Tibial nerve (tissue), 4 donors: ENCODE measurements at regions not wholly inside any gene's neighbourhood (a gene's known extent, or its start where the extent isn't known, plus 50 kb on each side); places are given as distances from the start of the nearest gene placed in this dataset.

Experiments used
- DNase-seq, 2 donors: peaks; one replicate each; pipeline ENCODE4 v3.0.0-alpha.2; 2019; ENCODE audit warnings: low spot score in 2 of 2
- H3K27ac ChIP-seq, 4 donors: fragments of 200-600 bp; sonication (generic) in 3 of 4; one replicate each; pipeline ENCODE4 v1.5.1; 2017 to 2019; ENCODE audit warnings: mild to moderate bottlenecking in 1 of 4
- H3K27me3 ChIP-seq, 2 donors: fragments of 200-600 bp; sonication (generic) in 1 of 2; one replicate each; pipeline versions ENCODE4 v1.5.1 to v1.6.0; 2017 to 2019
- H3K36me3 ChIP-seq, 3 donors: fragments of 200-600 bp; sonication (generic); one replicate each; pipeline ENCODE4 v1.5.1; 2018 to 2019
- H3K4me1 ChIP-seq, 4 donors: fragments of 200-600 bp; sonication (generic) in 3 of 4; one replicate each; pipeline ENCODE4 v1.5.1; 2017 to 2019
- H3K4me3 ChIP-seq, 4 donors: fragments of 200-600 bp; sonication (generic) in 3 of 4; one replicate each; pipeline ENCODE4 v1.5.1; 2017 to 2019; ENCODE audit warnings: mild to moderate bottlenecking in 1 of 4, moderate library complexity in 1 of 4
- H3K9me3 ChIP-seq, 4 donors: fragments of 200-600 bp; sonication (generic) in 3 of 4; one replicate each; pipeline ENCODE4 v1.5.1; 2017 to 2019
- CTCF ChIP-seq, 5 experiments: fragments of 200-600 bp in 3 of 5; fragments of 450-650 bp in 2 of 5; sonication (generic) in 3 of 5; IDR thresholded peaks; one replicate each; pipeline ENCODE4 v1.5.1; 2016 to 2019; ENCODE audit warnings: antibody characterized with exemption in 5 of 5, mild to moderate bottlenecking in 3 of 5, moderate library complexity in 2 of 5
- EP300 ChIP-seq, 2 donors: sonication (generic); formaldehyde crosslinking; IDR thresholded peaks; one replicate each; pipeline ENCODE4 v1.6.1; 2017; ENCODE audit warnings: antibody characterized with exemption in 2 of 2, mild to moderate bottlenecking in 1 of 2
- POLR2A ChIP-seq, 2 donors: fragments of 450-650 bp; IDR thresholded peaks; one replicate each; pipeline ENCODE4 v1.6.1; 2017; ENCODE audit warnings: antibody characterized with exemption in 2 of 2, mild to moderate bottlenecking in 2 of 2, moderate library complexity in 2 of 2
- WGBS, 2 donors: methylation state at CpG; one replicate each; pipeline ENCODE4 v1.1.5; 2018; 5-methylcytosine and 5-hydroxymethylcytosine counted together

DNA sequence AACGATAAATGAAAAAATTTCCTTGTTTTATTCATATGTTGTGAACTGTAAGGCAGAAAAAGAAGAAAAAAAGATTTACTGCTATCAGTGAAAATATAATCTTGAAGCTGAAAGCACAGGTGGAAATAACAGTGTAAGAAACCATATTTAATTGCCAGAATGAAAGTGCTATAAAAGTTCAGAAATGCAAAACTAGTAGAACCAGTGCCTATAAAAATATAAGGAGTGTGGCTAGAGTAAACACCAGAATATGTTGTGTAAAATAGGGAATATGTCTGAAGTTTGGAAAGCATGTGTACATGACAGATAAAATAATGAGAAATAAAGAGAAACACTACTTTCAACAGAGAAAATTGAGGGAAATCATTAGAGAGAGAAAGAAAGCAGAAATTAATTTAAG, 350.5 kb upstream of the NPSR1 start:
- TF ChIP-seq EP300 (IDR thresholded peaks at IDR 0.05) (no peak), CTCF (IDR thresholded peaks at IDR 0.05) (no peak), POLR2A (IDR thresholded peaks at IDR 0.05) (no peak)
- WGBS, 2 donors, result 45 to 51% methylated on average over 1 of the region's 1 CpG
- peaks cover 0 to 2% (median 0%) of the 10 kb centered on the region in 4 donors for H3K9me3 ChIP-seq

DNA sequence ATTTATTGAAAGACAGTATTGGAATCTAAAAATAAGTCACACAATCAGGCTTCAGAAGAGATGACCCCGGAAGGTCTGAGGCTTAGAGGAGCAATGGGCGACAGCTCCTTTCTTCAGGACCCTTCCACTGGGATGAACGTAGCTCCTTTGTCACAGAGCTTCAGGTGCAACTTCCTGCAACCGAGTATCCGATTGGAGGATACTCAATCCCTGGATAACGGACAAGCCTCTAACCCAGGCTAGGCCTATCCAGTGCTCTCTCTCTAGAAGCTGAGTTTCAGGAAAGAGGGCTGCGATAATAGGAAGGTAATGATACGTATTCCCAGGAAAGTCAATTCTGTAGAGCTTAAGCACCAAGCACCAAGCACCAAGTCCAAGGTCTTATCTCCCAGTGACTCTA, 349.4 kb upstream of the NPSR1 start:
- no peaks in the 10 kb centered on the region for H3K27me3 ChIP-seq
- no peak overlapping the region for H3K4me3 ChIP-seq
- WGBS, 2 donors, result 91 to 94% methylated on average over 8 of the region's 8 CpGs
- no peaks in the 10 kb centered on the region for H3K36me3 ChIP-seq
- H3K27ac ChIP-seq, result no peak overlapping the region
- no peak for DNase-seq
- H3K9me3 ChIP-seq, result peaks cover 0 to 8% (median 0%) of the 10 kb centered on the region in 4 donors
- H3K4me1 ChIP-seq, result no peaks in the 10 kb centered on the region
- TF ChIP-seq CTCF (IDR thresholded peaks at IDR 0.05), result no peak
- no peak for TF ChIP-seq POLR2A (IDR thresholded peaks at IDR 0.05)
- no peak for TF ChIP-seq EP300 (IDR thresholded peaks at IDR 0.05)

More for the DNA sequence above, 350.5 kb upstream of the NPSR1 start:
- Histone ChIP-seq H3K4me3 (no peak overlapping the region), H3K27ac (no peak overlapping the region), H3K27me3 (no peaks in the 10 kb centered on the region), H3K4me1 (no peaks in the 10 kb centered on the region), H3K36me3 (no peaks in the 10 kb centered on the region)
- DNase-seq, result no peak

DNA sequence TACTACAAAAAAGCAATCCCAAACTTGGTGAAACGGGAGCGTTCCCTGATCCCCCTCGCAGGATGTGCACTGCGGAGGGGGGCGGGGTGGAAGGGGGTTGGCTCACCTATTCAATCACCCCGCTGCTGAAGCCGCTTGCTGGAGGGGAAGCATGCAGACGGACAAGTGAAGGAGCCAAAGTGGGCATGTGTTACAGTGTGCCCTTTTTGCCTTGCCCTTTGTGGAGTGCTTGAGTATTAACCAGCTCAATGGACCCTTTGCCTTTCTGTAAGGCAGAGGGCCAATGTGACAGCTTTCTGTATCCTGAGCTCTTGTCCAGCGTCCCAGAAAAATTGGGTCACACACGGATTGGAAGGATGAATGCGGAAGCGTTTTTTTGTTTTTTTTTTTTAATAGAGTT, 348.9 kb upstream of the NPSR1 start:
- Histone ChIP-seq H3K9me3 (peaks cover 0 to 8% (median 0%) of the 10 kb centered on the region in 4 donors), H3K36me3 (no peaks in the 10 kb centered on the region), H3K4me3 (no peak overlapping the region), H3K4me1 (no peaks in the 10 kb centered on the region), H3K27me3 (no peaks in the 10 kb centered on the region), H3K27ac (no peak overlapping the region)
- no peak for DNase-seq
- TF ChIP-seq POLR2A (IDR thresholded peaks at IDR 0.05) (no peak), EP300 (IDR thresholded peaks at IDR 0.05) (no peak), CTCF (IDR thresholded peaks at IDR 0.05) (no peak)
- WGBS, 2 donors, result 93 to 94% methylated on average over 12 of the region's 12 CpGs

- H3K27ac ChIP-seq, result no peak overlapping the region
- H3K4me3 ChIP-seq, result no peak overlapping the region
- 95 to 96% methylated on average over 19 of the region's 19 CpGs for WGBS, 2 donors
- TF ChIP-seq POLR2A (IDR thresholded peaks at IDR 0.05) (no peak), CTCF (IDR thresholded peaks at IDR 0.05) (no peak), EP300 (IDR thresholded peaks at IDR 0.05) (no peak)
- H3K27me3 ChIP-seq, result no peaks in the 10 kb centered on the region
- no peaks in the 10 kb centered on the region for H3K36me3 ChIP-seq
- DNase-seq, result no peak
- H3K9me3 ChIP-seq, result peaks cover 0 to 8% (median 0%) of the 10 kb centered on the region in 4 donors
- no peaks in the 10 kb centered on the region for H3K4me1 ChIP-seq
Measured at GRCh38 chr7:34309584-34309983, 348.4 kb upstream of the NPSR1 start.

- WGBS, 2 donors, result 78 to 85% methylated on average over 3 of the region's 3 CpGs
- no peak for DNase-seq
- TF ChIP-seq EP300 (IDR thresholded peaks at IDR 0.05), result no peak
- no peak for TF ChIP-seq POLR2A (IDR thresholded peaks at IDR 0.05)
- TF ChIP-seq CTCF (IDR thresholded peaks at IDR 0.05), result no peak
Measured at GRCh38 chr7:34311591-34311990, 346.4 kb upstream of the NPSR1 start.

More at GRCh38 chr7:34311591-34311990, 346.4 kb upstream of the NPSR1 start:
- H3K36me3 ChIP-seq, result no peaks in the 10 kb centered on the region
- peaks cover 0 to 8% (median 0%) of the 10 kb centered on the region in 4 donors for H3K9me3 ChIP-seq
- no peak overlapping the region for H3K27ac ChIP-seq
- H3K4me1 ChIP-seq, result no peaks in the 10 kb centered on the region
- H3K4me3 ChIP-seq, result no peak overlapping the region
- H3K27me3 ChIP-seq, result no peaks in the 10 kb centered on the region
